ENCODE measurements at regions not wholly inside any gene's neighbourhood (a gene's known extent, or its start where the extent isn't known, plus 50 kb on each side); places are given as distances from the start of the nearest gene placed in this dataset.

- Histone ChIP-seq H3K27ac (no peak overlapping the region), H3K4me3 (no peak overlapping the region), H3K9ac (ENCODE audit: insufficient read length) (no peak overlapping the region), H3K9me3 (ENCODE audit: low read depth, low read length) (no peaks in the 10 kb centered on the region), H3K36me3 (ENCODE audit: insufficient read depth, low read length) (no peaks in the 10 kb centered on the region)
- TF ChIP-seq EZH2 (IDR thresholded peaks at IDR 0.05) (no peak), FOXP2 (optimal IDR thresholded peaks at IDR 0.05; ENCODE audit: control extremely low read depth, extremely low read length, insufficient read depth) (no peak), POLR2AphosphoS5 (IDR thresholded peaks at IDR 0.05; ENCODE audit: borderline replicate concordance, low read depth, low read length) (no peak)
- DNase-seq (ENCODE audit: low read depth, low spot score) = no peak
Observed at GRCh38 chr13:68390987-68391386, 1160.9 kb upstream of the PCDH9 start.

GRCh38 chr13:68386808-68387207 lies 1156.7 kb upstream of the PCDH9 start:
- Histone ChIP-seq H3K9ac (ENCODE audit: insufficient read length) (no peak overlapping the region), H3K36me3 (ENCODE audit: insufficient read depth, low read length) (no peaks in the 10 kb centered on the region), H3K9me3 (ENCODE audit: low read depth, low read length) (no peaks in the 10 kb centered on the region), H3K4me3 (no peak overlapping the region), H3K27ac (no peak overlapping the region)
- TF ChIP-seq POLR2AphosphoS5 (IDR thresholded peaks at IDR 0.05; ENCODE audit: borderline replicate concordance, low read depth, low read length) (no peak), FOXP2 (optimal IDR thresholded peaks at IDR 0.05; ENCODE audit: control extremely low read depth, extremely low read length, insufficient read depth) (no peak), EZH2 (IDR thresholded peaks at IDR 0.05) (no peak)
- no peak for DNase-seq (ENCODE audit: low read depth, low spot score)

- H3K9ac ChIP-seq (ENCODE audit: insufficient read length) = no peak overlapping the region
- H3K27ac ChIP-seq = no peak overlapping the region
- H3K4me3 ChIP-seq = no peak overlapping the region
- no peak for DNase-seq (ENCODE audit: low read depth, low spot score)
- H3K36me3 ChIP-seq (ENCODE audit: insufficient read depth, low read length) = no peaks in the 10 kb centered on the region
- TF ChIP-seq FOXP2 (optimal IDR thresholded peaks at IDR 0.05; ENCODE audit: control extremely low read depth, extremely low read length, insufficient read depth) (no peak), POLR2AphosphoS5 (IDR thresholded peaks at IDR 0.05; ENCODE audit: borderline replicate concordance, low read depth, low read length) (no peak), EZH2 (IDR thresholded peaks at IDR 0.05) (no peak)
- no peaks in the 10 kb centered on the region for H3K9me3 ChIP-seq (ENCODE audit: low read depth, low read length)
Observed at GRCh38 chr13:68380041-68380973, 1150.2 kb upstream of the PCDH9 start.

GRCh38 chr13:68378294-68378693 lies 1148.2 kb upstream of the PCDH9 start:
- H3K27ac ChIP-seq = no peak overlapping the region
- DNase-seq (ENCODE audit: low read depth, low spot score) = no peak
- H3K4me3 ChIP-seq = no peak overlapping the region
- TF ChIP-seq EZH2 (IDR thresholded peaks at IDR 0.05) = no peak
- TF ChIP-seq FOXP2 (optimal IDR thresholded peaks at IDR 0.05; ENCODE audit: control extremely low read depth, extremely low read length, insufficient read depth) = no peak
- TF ChIP-seq POLR2AphosphoS5 (IDR thresholded peaks at IDR 0.05; ENCODE audit: borderline replicate concordance, low read depth, low read length) = no peak
- H3K9me3 ChIP-seq (ENCODE audit: low read depth, low read length) = no peaks in the 10 kb centered on the region
- H3K36me3 ChIP-seq (ENCODE audit: insufficient read depth, low read length) = no peaks in the 10 kb centered on the region
- no peak overlapping the region for H3K9ac ChIP-seq (ENCODE audit: insufficient read length)

GRCh38 chr13:68375004-68375403 lies 1144.9 kb upstream of the PCDH9 start:
- no peak for DNase-seq (ENCODE audit: low read depth, low spot score)

GRCh38 chr13:68369739-68370138 lies 1139.6 kb upstream of the PCDH9 start:
- TF ChIP-seq EZH2 (IDR thresholded peaks at IDR 0.05) (no peak), FOXP2 (optimal IDR thresholded peaks at IDR 0.05; ENCODE audit: control extremely low read depth, extremely low read length, insufficient read depth) (no peak), POLR2AphosphoS5 (IDR thresholded peaks at IDR 0.05; ENCODE audit: borderline replicate concordance, low read depth, low read length) (no peak)
- Histone ChIP-seq H3K4me3 (no peak overlapping the region), H3K27ac (no peak overlapping the region), H3K36me3 (ENCODE audit: insufficient read depth, low read length) (no peaks in the 10 kb centered on the region), H3K9ac (ENCODE audit: insufficient read length) (no peak overlapping the region), H3K9me3 (ENCODE audit: low read depth, low read length) (0 out of 2 replicates have a peak, but pooled peaks cover 5% of the 10 kb centered on the region)
- DNase-seq (ENCODE audit: low read depth, low spot score) = no peak

More at GRCh38 chr13:68375004-68375403, 1144.9 kb upstream of the PCDH9 start:
- Histone ChIP-seq H3K9ac (ENCODE audit: insufficient read length) (no peak overlapping the region), H3K9me3 (ENCODE audit: low read depth, low read length) (no peaks in the 10 kb centered on the region), H3K36me3 (ENCODE audit: insufficient read depth, low read length) (no peaks in the 10 kb centered on the region), H3K27ac (no peak overlapping the region), H3K4me3 (no peak overlapping the region)
- TF ChIP-seq EZH2 (IDR thresholded peaks at IDR 0.05) = no peak
- no peak for TF ChIP-seq FOXP2 (optimal IDR thresholded peaks at IDR 0.05; ENCODE audit: control extremely low read depth, extremely low read length, insufficient read depth)
- no peak for TF ChIP-seq POLR2AphosphoS5 (IDR thresholded peaks at IDR 0.05; ENCODE audit: borderline replicate concordance, low read depth, low read length)

DNA sequence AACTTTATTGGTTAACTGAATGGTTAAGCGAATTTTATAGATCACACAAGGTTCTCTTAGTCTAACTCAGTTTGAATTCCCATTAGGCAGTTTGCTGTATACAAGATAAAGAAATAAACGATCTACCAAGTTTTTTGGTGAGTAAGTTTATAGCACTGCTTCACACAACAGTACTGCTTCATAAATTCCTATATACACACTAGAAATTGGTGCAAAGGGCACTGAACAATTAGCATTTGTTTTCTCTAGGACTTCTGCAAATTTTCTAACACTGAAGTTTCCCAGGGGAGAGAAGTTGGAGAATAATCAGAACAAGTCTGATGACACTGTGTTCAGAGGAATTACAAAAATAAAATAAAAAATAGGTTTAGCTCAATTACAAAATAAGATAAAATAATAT lies 1138.8 kb upstream of the PCDH9 start:
- H3K9ac ChIP-seq (ENCODE audit: insufficient read length) = no peak overlapping the region
- no peaks in the 10 kb centered on the region for H3K36me3 ChIP-seq (ENCODE audit: insufficient read depth, low read length)
- 0 out of 2 replicates have a peak, but pooled peaks cover 5% of the 10 kb centered on the region for H3K9me3 ChIP-seq (ENCODE audit: low read depth, low read length)
- H3K27ac ChIP-seq = no peak overlapping the region
- H3K4me3 ChIP-seq = no peak overlapping the region
- TF ChIP-seq POLR2AphosphoS5 (IDR thresholded peaks at IDR 0.05; ENCODE audit: borderline replicate concordance, low read depth, low read length) (no peak), FOXP2 (optimal IDR thresholded peaks at IDR 0.05; ENCODE audit: control extremely low read depth, extremely low read length, insufficient read depth) (no peak), EZH2 (IDR thresholded peaks at IDR 0.05) (no peak)
- no peak for DNase-seq (ENCODE audit: low read depth, low spot score)

DNA sequence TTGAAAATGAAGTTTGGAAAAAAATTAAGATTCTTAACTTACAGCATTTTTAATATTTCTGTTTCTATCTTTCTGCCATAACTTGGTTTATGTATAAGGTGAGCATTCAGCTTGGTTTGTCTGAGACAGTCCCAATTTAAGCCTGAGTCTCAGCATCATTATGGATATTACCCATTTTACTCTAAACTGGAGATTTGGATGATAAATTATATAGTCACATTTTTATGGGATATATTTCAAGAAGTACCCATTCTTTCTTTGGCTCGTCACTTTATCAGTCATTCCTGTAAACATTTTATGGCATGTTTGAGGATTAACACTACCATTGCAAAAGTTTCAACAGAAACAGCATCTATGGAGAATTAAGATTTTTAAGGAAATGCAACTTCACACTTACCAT lies 1129.0 kb upstream of the PCDH9 start:
- no peak overlapping the region for H3K4me3 ChIP-seq
- DNase-seq (ENCODE audit: low read depth, low spot score) = no peak
- TF ChIP-seq FOXP2 (optimal IDR thresholded peaks at IDR 0.05; ENCODE audit: control extremely low read depth, extremely low read length, insufficient read depth) (no peak), EZH2 (IDR thresholded peaks at IDR 0.05) (no peak), POLR2AphosphoS5 (IDR thresholded peaks at IDR 0.05; ENCODE audit: borderline replicate concordance, low read depth, low read length) (no peak)
- no peak overlapping the region for H3K9ac ChIP-seq (ENCODE audit: insufficient read length)
- H3K27ac ChIP-seq = no peak overlapping the region
- H3K36me3 ChIP-seq (ENCODE audit: insufficient read depth, low read length) = no peaks in the 10 kb centered on the region
- H3K9me3 ChIP-seq (ENCODE audit: low read depth, low read length) = no peaks in the 10 kb centered on the region

Measured in SK-N-MC (cell line).